Stomach (tissue), 8 donors: ENCODE measurements at regions not wholly inside any gene's neighbourhood (a gene's known extent, or its start where the extent isn't known, plus 50 kb on each side); places are given as distances from the start of the nearest gene placed in this dataset.
A peak's percentile ranks its signal among the peaks of the same experiment; 100 is the strongest.

Source experiments
- DNase-seq, 2 donors: peaks; one replicate each; pipeline versions ENCODE4 v3.0.0 to v3.0.0-alpha.2; 2013 to 2019
- H3K27ac ChIP-seq, 5 donors: fragments of 200-600 bp in 4 of 5; sonication (generic) in 4 of 5; one replicate each; pipeline ENCODE4 v1.5.1; 2013 to 2019; ENCODE audit warnings: mild to moderate bottlenecking in 1 of 5, moderate library complexity in 1 of 5
- H3K27me3 ChIP-seq, 3 donors: fragments of 200-600 bp; sonication (generic); one replicate each; pipeline ENCODE4 v1.5.1; 2017 to 2019; ENCODE audit warnings: mixed run types in 1 of 3
- H3K36me3 ChIP-seq, 4 donors: fragments of 200-600 bp; sonication (generic); 1 replicate in 3 of 4; 2 replicates in 1 of 4; pipeline ENCODE4 v1.5.1; 2016 to 2019
- H3K4me1 ChIP-seq, 4 donors: fragments of 200-600 bp; sonication (generic); one replicate each; pipeline ENCODE4 v1.5.1; 2016 to 2019
- H3K4me3 ChIP-seq, 4 donors: fragments of 200-600 bp; sonication (generic) in 3 of 4; one replicate each; pipeline ENCODE4 v1.5.1; 2016 to 2019; ENCODE audit warnings: mild to moderate bottlenecking in 1 of 4
- H3K9me3 ChIP-seq, 4 donors: fragments of 200-600 bp; sonication (generic); one replicate each; pipeline ENCODE4 v1.5.1; 2016 to 2019
- EP300 ChIP-seq: sonication (generic); formaldehyde crosslinking; IDR thresholded peaks from one replicate; pipeline ENCODE4 v1.6.1; 2017; ENCODE audit warnings: antibody characterized with exemption
- POLR2A ChIP-seq, 4 donors: fragments of 450-650 bp; IDR thresholded peaks; one replicate each; pipeline ENCODE4 v1.6.1; 2016; ENCODE audit warnings: antibody characterized with exemption in 4 of 4, control low read depth in 2 of 4, mild to moderate bottlenecking in 1 of 4, moderate library complexity in 1 of 4
- POLR2AphosphoS5 ChIP-seq, 3 donors: sonication (generic); formaldehyde crosslinking; IDR thresholded peaks; one replicate each; pipeline ENCODE4 v1.6.1; 2016; ENCODE audit warnings: antibody characterized with exemption in 3 of 3
- WGBS, 5 donors: extraction: QIAGEN DNeasy Blood & Tissue Kit in 3 of 5; methylation state at CpG; one replicate each; pipeline versions ENCODE4 v1.1.5 to v1.1.7; 2013 to 2018; 5-methylcytosine and 5-hydroxymethylcytosine counted together
- intact Hi-C: fragments of 100-400 bp; cut with DNase I; formaldehyde crosslinking; loops from one replicate; pipeline ENCODE4 v1.15.1; 2023; ENCODE audit warnings: low total_unique reads
- TF ChIP-seq, protein P1 (sequence below), 7 experiments: fragments of 450-650 bp in 4 of 7; fragments of 200-600 bp in 3 of 7; sonication (generic) in 3 of 7; IDR thresholded peaks; one replicate each; pipeline ENCODE4 v1.5.1; 2016 to 2019; ENCODE audit warnings: antibody characterized with exemption in 7 of 7, control low read depth in 2 of 7, mild to moderate bottlenecking in 1 of 7
- donor health status: healthy with polysubstance abuse.
- donor health status: Bipolar disorder and iron deficiency.
- donor health status: healthy.

GRCh38 chr4:150002561-150002960, 75.7 kb upstream of the DCLK2 start:
- Histone ChIP-seq H3K27me3 (no peaks in the 10 kb centered on the region), H3K4me3 (no peak overlapping the region), H3K4me1 (peaks cover 0 to 30% (median 19%) of the 10 kb centered on the region in 4 donors), H3K36me3 (no peaks in the 10 kb centered on the region), H3K27ac (no peak overlapping the region), H3K9me3 (no peaks in the 10 kb centered on the region)
- no peak for TF ChIP-seq POLR2AphosphoS5 (IDR thresholded peaks at IDR 0.05)
- no peak for TF ChIP-seq POLR2A (IDR thresholded peaks at IDR 0.05)
- TF ChIP-seq, protein P1, sequence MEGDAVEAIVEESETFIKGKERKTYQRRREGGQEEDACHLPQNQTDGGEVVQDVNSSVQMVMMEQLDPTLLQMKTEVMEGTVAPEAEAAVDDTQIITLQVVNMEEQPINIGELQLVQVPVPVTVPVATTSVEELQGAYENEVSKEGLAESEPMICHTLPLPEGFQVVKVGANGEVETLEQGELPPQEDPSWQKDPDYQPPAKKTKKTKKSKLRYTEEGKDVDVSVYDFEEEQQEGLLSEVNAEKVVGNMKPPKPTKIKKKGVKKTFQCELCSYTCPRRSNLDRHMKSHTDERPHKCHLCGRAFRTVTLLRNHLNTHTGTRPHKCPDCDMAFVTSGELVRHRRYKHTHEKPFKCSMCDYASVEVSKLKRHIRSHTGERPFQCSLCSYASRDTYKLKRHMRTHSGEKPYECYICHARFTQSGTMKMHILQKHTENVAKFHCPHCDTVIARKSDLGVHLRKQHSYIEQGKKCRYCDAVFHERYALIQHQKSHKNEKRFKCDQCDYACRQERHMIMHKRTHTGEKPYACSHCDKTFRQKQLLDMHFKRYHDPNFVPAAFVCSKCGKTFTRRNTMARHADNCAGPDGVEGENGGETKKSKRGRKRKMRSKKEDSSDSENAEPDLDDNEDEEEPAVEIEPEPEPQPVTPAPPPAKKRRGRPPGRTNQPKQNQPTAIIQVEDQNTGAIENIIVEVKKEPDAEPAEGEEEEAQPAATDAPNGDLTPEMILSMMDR (IDR thresholded peaks at IDR 0.05), result no peak
- TF ChIP-seq EP300, result no peak
- no peak for DNase-seq
- intact Hi-C loops, result no loop called here

- Histone ChIP-seq H3K4me3 (no peak overlapping the region), H3K4me1 (peaks cover 0 to 30% (median 14%) of the 10 kb centered on the region in 4 donors), H3K27me3 (no peaks in the 10 kb centered on the region), H3K36me3 (no peaks in the 10 kb centered on the region), H3K9me3 (no peaks in the 10 kb centered on the region), H3K27ac (peak overlapping the region in 1 of 5 donors; percentile 55)
- 18 to 22% (median 21%) methylated on average over 1 of the region's 1 CpG for WGBS, 5 donors
- no peak for TF ChIP-seq EP300
- intact Hi-C loops, result no loop called here
- peak in 1 of 2 donors; percentile 54 for DNase-seq
These were observed 73.8 kb upstream of the DCLK2 start for GRCh38 chr4:150004481-150004880.

DNA sequence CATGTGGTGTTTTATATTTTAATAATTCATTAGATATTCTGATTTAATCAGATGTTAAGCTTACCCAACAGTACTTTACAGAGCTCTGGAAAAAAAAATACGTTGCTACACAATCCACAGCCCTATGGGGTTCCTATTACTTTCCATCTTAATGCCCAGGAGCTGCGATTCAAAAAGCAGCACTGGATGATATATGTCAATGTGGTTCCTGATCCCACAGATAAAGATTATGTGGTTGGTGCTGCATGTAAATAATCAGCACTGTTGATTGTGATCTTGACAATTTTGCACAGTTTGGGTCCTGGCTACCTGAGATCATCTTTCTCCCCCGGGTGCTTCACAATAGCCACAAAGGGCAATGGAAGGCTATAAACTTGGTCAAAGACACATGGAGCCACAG, 72.7 kb upstream of the DCLK2 start:
- H3K9me3 ChIP-seq, result no peaks in the 10 kb centered on the region
- intact Hi-C loops, result no loop called here
- H3K27me3 ChIP-seq, result no peaks in the 10 kb centered on the region
- H3K4me3 ChIP-seq, result no peak overlapping the region
- H3K27ac ChIP-seq, result peak overlapping the region in 1 of 5 donors; percentile 20
- TF ChIP-seq POLR2AphosphoS5 (IDR thresholded peaks at IDR 0.05) (no peak), EP300 (no peak), POLR2A (IDR thresholded peaks at IDR 0.05) (no peak)
- TF ChIP-seq, protein P1 (IDR thresholded peaks at IDR 0.05), result no peak
- no peaks in the 10 kb centered on the region for H3K36me3 ChIP-seq
- no peak for DNase-seq
- 59 to 83% (median 72%) methylated on average over 3 of the region's 3 CpGs for WGBS, 5 donors
- peaks cover 0 to 36% (median 14%) of the 10 kb centered on the region in 4 donors for H3K4me1 ChIP-seq

DNA sequence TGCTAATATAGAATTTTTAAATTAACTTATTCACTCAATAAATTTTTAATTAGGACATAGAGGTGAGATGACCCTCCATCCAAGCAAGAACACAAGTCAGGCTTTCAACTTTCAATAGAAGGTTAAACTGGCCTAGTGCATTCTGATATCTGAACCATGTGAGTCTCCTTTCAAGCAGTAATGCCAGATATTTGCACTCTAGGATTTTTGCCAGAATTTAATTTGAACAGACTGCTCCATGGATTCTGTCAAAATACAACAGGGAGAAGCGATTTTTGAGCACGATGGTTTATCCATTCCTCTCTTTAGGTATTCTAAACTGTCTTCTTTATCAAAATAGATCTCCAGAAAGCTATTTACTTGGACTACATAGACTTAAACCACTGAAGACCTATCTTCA, 72.0 kb upstream of the DCLK2 start:
- Histone ChIP-seq H3K4me1 (peaks cover 0 to 41% (median 14%) of the 10 kb centered on the region in 4 donors), H3K4me3 (no peak overlapping the region), H3K27me3 (no peaks in the 10 kb centered on the region), H3K36me3 (no peaks in the 10 kb centered on the region), H3K27ac (peak overlapping the region in 1 of 5 donors; percentile 20), H3K9me3 (no peaks in the 10 kb centered on the region)
- TF ChIP-seq, protein P1 (IDR thresholded peaks at IDR 0.05), result no peak
- TF ChIP-seq EP300, result no peak
- TF ChIP-seq POLR2AphosphoS5 (IDR thresholded peaks at IDR 0.05), result no peak
- no peak for TF ChIP-seq POLR2A (IDR thresholded peaks at IDR 0.05)
- intact Hi-C loops, result no loop called here
- 20 to 42% (median 24%) methylated on average over 2 of the region's 2 CpGs for WGBS, 5 donors
- DNase-seq, result peak in 1 of 2 donors; percentile 52

GRCh38 chr4:150007512-150007911, 70.7 kb upstream of the DCLK2 start:
- intact Hi-C loops, result no loop called here
- Histone ChIP-seq H3K27ac (no peak overlapping the region), H3K9me3 (no peaks in the 10 kb centered on the region), H3K4me1 (peaks cover 0 to 41% (median 14%) of the 10 kb centered on the region in 4 donors), H3K36me3 (no peaks in the 10 kb centered on the region), H3K27me3 (no peaks in the 10 kb centered on the region), H3K4me3 (no peak overlapping the region)
- TF ChIP-seq POLR2AphosphoS5 (IDR thresholded peaks at IDR 0.05) (no peak), POLR2A (IDR thresholded peaks at IDR 0.05) (no peak), EP300 (no peak)
- TF ChIP-seq, protein P1 (IDR thresholded peaks at IDR 0.05), result no peak
- no peak for DNase-seq
- 69 to 82% (median 78%) methylated on average over 3 of the region's 3 CpGs for WGBS, 5 donors
